ENCODE measurements at regions not wholly inside any gene's neighbourhood (a gene's known extent, or its start where the extent isn't known, plus 50 kb on each side); places are given as distances from the start of the nearest gene placed in this dataset.

DNA sequence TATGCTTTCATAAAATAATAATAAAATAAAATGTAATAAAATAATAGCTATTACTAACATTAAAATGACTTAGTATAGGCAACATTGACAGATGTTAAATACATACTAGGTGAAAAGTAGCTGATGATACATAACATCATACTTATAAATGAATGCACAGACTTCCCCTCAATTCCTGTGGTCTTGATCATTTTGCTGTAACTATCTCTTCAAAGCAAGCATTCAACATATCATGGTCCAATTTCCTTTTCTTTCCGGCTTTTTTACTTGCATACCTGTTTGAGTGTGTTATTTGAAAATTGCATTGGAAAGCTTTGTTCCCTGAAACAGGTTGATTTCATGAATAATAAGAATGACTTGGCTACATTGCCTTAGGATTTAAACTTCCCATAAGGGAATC, 309.3 kb downstream of the HDGFL1 start:
- DNase-seq (ENCODE audit: low spot score) = no peak
- POLR2A ChIA-PET (ENCODE audit: low non-redundant PET) = no interaction called here
- CTCF ChIA-PET = no interaction called here
- TF ChIP-seq, protein P1, sequence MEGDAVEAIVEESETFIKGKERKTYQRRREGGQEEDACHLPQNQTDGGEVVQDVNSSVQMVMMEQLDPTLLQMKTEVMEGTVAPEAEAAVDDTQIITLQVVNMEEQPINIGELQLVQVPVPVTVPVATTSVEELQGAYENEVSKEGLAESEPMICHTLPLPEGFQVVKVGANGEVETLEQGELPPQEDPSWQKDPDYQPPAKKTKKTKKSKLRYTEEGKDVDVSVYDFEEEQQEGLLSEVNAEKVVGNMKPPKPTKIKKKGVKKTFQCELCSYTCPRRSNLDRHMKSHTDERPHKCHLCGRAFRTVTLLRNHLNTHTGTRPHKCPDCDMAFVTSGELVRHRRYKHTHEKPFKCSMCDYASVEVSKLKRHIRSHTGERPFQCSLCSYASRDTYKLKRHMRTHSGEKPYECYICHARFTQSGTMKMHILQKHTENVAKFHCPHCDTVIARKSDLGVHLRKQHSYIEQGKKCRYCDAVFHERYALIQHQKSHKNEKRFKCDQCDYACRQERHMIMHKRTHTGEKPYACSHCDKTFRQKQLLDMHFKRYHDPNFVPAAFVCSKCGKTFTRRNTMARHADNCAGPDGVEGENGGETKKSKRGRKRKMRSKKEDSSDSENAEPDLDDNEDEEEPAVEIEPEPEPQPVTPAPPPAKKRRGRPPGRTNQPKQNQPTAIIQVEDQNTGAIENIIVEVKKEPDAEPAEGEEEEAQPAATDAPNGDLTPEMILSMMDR (conservative IDR thresholded peaks at IDR 0.05; ENCODE audit: low read depth) = no peak
- no peak overlapping the region for H3K27ac ChIP-seq

DNA sequence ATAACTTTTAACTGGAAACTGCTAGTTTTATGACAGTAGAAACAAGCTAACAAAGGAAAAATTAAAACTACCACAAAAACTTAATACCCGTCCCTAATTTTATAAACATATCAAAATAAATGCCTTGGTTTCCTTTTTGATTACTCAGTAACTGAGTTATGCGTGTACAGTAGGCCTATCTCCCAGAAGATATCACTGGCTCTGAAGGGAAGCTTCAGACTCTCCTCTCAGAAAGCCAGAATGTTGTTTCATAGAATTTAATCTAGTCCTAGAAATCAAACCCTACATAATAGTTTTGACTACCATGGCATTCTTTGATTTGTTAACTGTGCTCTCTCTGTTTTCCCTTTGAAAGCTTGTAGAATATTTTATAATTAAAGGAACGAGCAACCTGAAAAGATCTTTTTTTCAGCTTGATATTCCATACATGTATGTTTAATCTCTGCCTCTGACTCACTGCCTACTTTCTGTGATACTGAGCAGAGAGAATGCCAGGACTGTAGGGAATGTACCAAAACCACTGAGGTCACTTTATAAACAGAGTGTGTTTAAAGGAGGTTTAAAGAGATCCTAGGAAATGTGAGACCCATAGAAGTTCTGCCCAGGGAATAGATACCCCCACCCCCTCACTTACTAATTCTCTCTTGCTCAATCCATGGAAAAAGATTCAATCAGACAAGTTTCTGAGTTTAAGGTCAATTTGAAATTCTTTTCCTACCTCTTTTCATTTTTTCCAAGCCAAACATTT, 311.5 kb downstream of the HDGFL1 start:
- peak; percentile 77 for DNase-seq (ENCODE audit: low spot score)
- ChIA-PET CTCF (no interaction called here), POLR2A (ENCODE audit: low non-redundant PET) (no interaction called here)
- TF ChIP-seq, protein P1 (conservative IDR thresholded peaks at IDR 0.05; ENCODE audit: low read depth) = no peak
- no peak overlapping the region for H3K27ac ChIP-seq

DNA sequence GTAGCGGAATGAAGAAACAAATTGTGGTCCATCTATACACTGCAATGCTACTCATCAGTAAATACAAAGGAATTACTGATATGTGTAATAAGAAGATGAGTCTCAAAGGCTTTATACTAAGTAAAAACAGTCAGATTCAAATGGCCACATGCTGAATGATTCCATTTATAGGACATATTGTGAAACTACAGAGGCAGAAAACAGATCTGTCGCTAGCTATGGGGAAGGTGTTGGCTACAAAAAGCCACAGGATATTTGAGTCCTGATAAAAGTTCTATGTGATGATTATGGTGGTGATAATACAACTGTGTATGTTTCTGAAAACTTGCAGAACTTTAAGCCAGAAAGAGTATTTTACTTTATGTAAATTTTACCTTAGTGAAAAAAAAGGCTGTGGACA, 313.2 kb downstream of the HDGFL1 start:
- TF ChIP-seq, protein P1 (conservative IDR thresholded peaks at IDR 0.05; ENCODE audit: low read depth) = no peak
- H3K27ac ChIP-seq = no peak overlapping the region
- ChIA-PET POLR2A (ENCODE audit: low non-redundant PET) (no interaction called here), CTCF (interaction anchor here (0.6 kb wide), 1 partner anchor 847 kb away, joined by 3 read pairs; no protein-coding TSS in a partner anchor)
- no peak for DNase-seq (ENCODE audit: low spot score)

DNA sequence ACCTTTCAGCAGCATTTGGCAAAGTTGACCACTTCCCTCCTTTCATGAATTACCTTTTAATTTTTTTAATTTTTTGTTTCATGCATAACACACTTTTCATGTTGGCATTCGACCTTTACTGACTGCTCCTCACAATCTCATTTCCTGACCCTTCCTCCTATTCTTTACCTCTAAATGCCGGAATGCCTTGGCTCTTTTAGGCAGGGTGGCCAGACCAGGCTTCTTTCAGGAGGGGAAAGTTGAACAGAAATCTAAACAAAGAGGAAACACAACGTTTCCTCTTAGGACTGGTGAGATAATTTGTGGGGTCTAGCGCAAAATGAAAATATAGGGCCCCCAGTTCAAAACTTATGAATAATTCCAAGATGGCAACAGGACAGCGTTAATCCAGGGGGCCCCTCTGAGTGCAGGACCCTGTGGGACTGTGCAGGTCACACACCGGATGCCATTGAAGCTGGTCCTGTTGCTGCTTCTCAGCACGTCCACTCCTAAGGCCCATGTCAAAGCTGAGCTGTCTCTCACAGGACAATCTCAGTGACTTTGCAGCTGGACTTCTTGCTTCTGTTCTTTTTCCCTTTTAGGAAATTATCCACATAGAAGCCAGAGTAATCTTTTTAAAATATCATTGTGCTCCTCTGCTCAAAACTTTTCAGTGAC, 313.8 kb downstream of the HDGFL1 start:
- POLR2A ChIA-PET (ENCODE audit: low non-redundant PET) = no interaction called here
- H3K27ac ChIP-seq = no peak overlapping the region
- DNase-seq (ENCODE audit: low spot score) = no peak
- TF ChIP-seq, protein P1 (conservative IDR thresholded peaks at IDR 0.05; ENCODE audit: low read depth) = no peak
- CTCF ChIA-PET = no interaction called here

DNA sequence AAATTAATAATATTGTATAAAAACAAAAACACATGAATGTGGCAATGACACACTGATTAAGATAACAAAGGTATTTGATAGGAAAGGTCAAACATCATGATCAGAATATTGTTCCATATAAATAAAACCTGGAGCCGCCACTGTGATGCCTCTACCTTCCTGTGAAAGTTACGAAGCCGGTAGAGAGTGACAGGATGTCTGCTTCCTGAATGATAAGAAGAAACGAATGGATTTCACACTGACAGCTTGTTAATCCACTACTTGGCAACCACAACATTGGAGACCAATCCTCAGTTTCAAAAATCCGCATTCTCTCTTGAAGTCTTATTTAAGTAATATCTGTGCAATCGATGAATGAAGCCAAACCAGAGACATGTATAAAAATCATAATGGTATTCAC, 315.1 kb downstream of the HDGFL1 start:
- CTCF ChIA-PET = no interaction called here
- DNase-seq (ENCODE audit: low spot score) = no peak
- no peak overlapping the region for H3K27ac ChIP-seq
- POLR2A ChIA-PET (ENCODE audit: low non-redundant PET) = no interaction called here
- TF ChIP-seq, protein P1 (conservative IDR thresholded peaks at IDR 0.05; ENCODE audit: low read depth) = no peak

DNA sequence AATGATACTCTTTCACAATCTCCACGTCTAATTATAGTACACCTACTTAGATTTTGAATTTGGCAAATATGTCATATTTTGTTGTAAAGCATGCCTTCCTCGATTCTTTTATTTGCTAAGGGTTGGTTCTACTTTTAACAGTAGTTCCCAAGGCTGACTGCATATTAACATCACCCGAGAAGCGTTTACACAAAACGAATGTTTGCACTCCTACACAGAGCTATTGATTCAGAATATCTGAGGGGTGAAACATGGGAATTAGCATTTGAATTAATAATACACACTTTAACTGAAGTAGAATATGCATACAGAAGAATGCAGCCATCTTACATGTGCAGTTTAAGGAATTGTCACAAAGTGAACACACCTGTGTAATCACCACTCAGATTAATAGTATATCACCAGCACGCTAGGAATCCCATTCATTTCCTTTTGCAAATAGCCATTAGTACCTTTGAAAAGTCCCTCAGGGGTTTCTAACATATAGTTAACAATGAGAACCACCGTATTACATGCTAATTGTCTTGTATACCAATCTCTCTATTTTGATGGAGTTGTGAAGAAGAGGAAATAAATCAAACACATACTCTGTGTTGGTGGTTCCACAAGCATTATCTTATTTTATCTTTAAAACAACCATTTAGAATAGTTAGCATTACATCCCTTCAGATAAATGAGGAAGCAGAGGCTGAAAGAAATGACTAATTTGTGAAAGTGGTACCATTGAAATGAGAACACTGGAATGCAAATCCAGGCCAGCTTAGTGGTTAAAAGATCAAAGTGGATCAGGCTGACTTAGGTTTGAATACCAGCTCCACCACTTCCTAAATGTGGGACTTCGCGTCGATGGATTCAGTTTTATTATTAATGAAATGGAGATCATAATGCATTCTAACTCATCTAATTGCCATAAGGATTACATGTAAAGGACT, 317.6 kb downstream of the HDGFL1 start:
- H3K27ac ChIP-seq = no peak overlapping the region
- ChIA-PET POLR2A (ENCODE audit: low non-redundant PET) (no interaction called here), CTCF (no interaction called here)
- no peak for DNase-seq (ENCODE audit: low spot score)
- TF ChIP-seq, protein P1 (conservative IDR thresholded peaks at IDR 0.05; ENCODE audit: low read depth) = no peak
